Chondrocyte (in vitro differentiated cells): ENCODE measurements at regions not wholly inside any gene's neighbourhood (a gene's known extent, or its start where the extent isn't known, plus 50 kb on each side); places are given as distances from the start of the nearest gene placed in this dataset.

Experiments
- DNase-seq: peaks from one replicate; pipeline ENCODE4 v3.0.0; 2021; ENCODE audit warnings: mixed read lengths, low spot score
- H3K27ac Mint-ChIP-seq: one replicate; pipeline ENCODE4 v1.8.0; 2021; ENCODE audit warnings: mild to moderate bottlenecking, moderate library complexity, mixed read lengths; ENCODE audit not compliant: unreplicated experiment
- H3K27me3 Mint-ChIP-seq: 2 replicates; pipeline ENCODE4 v1.8.0; 2021; ENCODE audit warnings: low read depth, mixed read lengths
- H3K36me3 Mint-ChIP-seq: 2 replicates; pipeline ENCODE4 v1.8.0; 2021; ENCODE audit warnings: low read depth, mixed read lengths
- H3K4me1 Mint-ChIP-seq: 2 replicates; pipeline ENCODE4 v1.8.0; 2021; ENCODE audit warnings: low read depth, mild to moderate bottlenecking, mixed read lengths
- H3K4me3 Mint-ChIP-seq: one replicate; pipeline ENCODE4 v1.8.0; 2021; ENCODE audit warnings: mild to moderate bottlenecking, moderate library complexity, mixed read lengths; ENCODE audit not compliant: unreplicated experiment
- H3K9me3 Mint-ChIP-seq: 2 replicates; pipeline ENCODE4 v1.8.0; 2021; ENCODE audit warnings: low read depth, mixed read lengths
- TF ChIP-seq, protein P1 (sequence below): fragments of 200-600 bp; sonication (generic); IDR thresholded peaks from 2 replicates; pipeline ENCODE4 v1.5.0; 2021; ENCODE audit warnings: antibody characterized with exemption, mild to moderate bottlenecking, moderate library complexity

GRCh38 chr1:89454845-89455521 is 69.6 kb upstream of the LRRC8B start:
- no peaks in the 10 kb centered on the region for H3K36me3 Mint-ChIP-seq
- no peak overlapping the region for H3K27ac Mint-ChIP-seq
- TF ChIP-seq, protein P1, sequence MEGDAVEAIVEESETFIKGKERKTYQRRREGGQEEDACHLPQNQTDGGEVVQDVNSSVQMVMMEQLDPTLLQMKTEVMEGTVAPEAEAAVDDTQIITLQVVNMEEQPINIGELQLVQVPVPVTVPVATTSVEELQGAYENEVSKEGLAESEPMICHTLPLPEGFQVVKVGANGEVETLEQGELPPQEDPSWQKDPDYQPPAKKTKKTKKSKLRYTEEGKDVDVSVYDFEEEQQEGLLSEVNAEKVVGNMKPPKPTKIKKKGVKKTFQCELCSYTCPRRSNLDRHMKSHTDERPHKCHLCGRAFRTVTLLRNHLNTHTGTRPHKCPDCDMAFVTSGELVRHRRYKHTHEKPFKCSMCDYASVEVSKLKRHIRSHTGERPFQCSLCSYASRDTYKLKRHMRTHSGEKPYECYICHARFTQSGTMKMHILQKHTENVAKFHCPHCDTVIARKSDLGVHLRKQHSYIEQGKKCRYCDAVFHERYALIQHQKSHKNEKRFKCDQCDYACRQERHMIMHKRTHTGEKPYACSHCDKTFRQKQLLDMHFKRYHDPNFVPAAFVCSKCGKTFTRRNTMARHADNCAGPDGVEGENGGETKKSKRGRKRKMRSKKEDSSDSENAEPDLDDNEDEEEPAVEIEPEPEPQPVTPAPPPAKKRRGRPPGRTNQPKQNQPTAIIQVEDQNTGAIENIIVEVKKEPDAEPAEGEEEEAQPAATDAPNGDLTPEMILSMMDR: peak; percentile 88
- H3K9me3 Mint-ChIP-seq: no peaks in the 10 kb centered on the region
- H3K27me3 Mint-ChIP-seq: peaks cover 31% of the 10 kb centered on the region
- no peak overlapping the region for H3K4me3 Mint-ChIP-seq
- no peak for DNase-seq
- no peaks in the 10 kb centered on the region for H3K4me1 Mint-ChIP-seq

GRCh38 chr1:89457046-89457445 is 67.6 kb upstream of the LRRC8B start:
- DNase-seq: no peak
- Mint-ChIP-seq H3K4me1 (no peaks in the 10 kb centered on the region), H3K36me3 (no peaks in the 10 kb centered on the region), H3K27me3 (peaks cover 35% of the 10 kb centered on the region), H3K27ac (no peak overlapping the region), H3K9me3 (no peaks in the 10 kb centered on the region), H3K4me3 (no peak overlapping the region)
- TF ChIP-seq, protein P1: no peak

- Mint-ChIP-seq H3K4me3 (no peak overlapping the region), H3K9me3 (no peaks in the 10 kb centered on the region), H3K27me3 (peaks cover 45% of the 10 kb centered on the region), H3K27ac (no peak overlapping the region), H3K36me3 (no peaks in the 10 kb centered on the region), H3K4me1 (no peaks in the 10 kb centered on the region)
- TF ChIP-seq, protein P1: no peak
- DNase-seq: no peak
Measured at GRCh38 chr1:89459081-89459480, 65.5 kb upstream of the LRRC8B start.

DNA sequence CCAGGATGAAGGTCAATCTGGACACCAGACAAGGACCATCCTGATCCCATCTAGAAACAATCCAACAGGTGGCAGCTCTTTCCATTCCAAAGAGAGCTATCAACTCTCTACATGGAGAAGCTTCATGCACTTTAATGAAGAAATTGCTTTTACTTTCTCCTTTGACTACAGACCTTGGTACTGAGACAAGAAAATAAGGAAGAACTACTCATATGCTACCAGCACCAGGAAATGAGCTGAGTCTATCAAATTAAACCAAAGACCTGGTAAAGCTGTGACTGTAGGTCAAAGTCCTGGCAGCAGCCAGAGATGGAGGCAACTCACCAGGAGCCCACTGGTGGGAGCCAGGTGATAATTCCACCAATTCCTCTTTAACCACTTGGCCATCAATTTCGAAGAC is 64.3 kb upstream of the LRRC8B start:
- peaks cover 51% of the 10 kb centered on the region for H3K27me3 Mint-ChIP-seq
- H3K4me1 Mint-ChIP-seq: no peaks in the 10 kb centered on the region
- DNase-seq: no peak
- H3K4me3 Mint-ChIP-seq: no peak overlapping the region
- no peak overlapping the region for H3K27ac Mint-ChIP-seq
- H3K36me3 Mint-ChIP-seq: no peaks in the 10 kb centered on the region
- no peaks in the 10 kb centered on the region for H3K9me3 Mint-ChIP-seq
- TF ChIP-seq, protein P1: no peak

- no peaks in the 10 kb centered on the region for H3K9me3 Mint-ChIP-seq
- H3K27ac Mint-ChIP-seq: no peak overlapping the region
- no peaks in the 10 kb centered on the region for H3K4me1 Mint-ChIP-seq
- TF ChIP-seq, protein P1: no peak
- H3K4me3 Mint-ChIP-seq: no peak overlapping the region
- H3K27me3 Mint-ChIP-seq: peaks cover 59% of the 10 kb centered on the region
- DNase-seq: no peak
- H3K36me3 Mint-ChIP-seq: no peaks in the 10 kb centered on the region
Measured at GRCh38 chr1:89462250-89462649, 62.4 kb upstream of the LRRC8B start.
